ENCODE measurements at regions not wholly inside any gene's neighbourhood (a gene's known extent, or its start where the extent isn't known, plus 50 kb on each side); places are given as distances from the start of the nearest gene placed in this dataset.

- Histone ChIP-seq H4K20me1 (ENCODE audit: control insufficient read depth, extremely low read depth, insufficient read depth, low read length) (no peaks in the 10 kb centered on the region), H3K27me3 (ENCODE audit: control insufficient read depth, extremely low read depth, insufficient read depth, low read length) (no peaks in the 10 kb centered on the region), H3K4me1 (ENCODE audit: control insufficient read depth, extremely low read depth, insufficient read depth, low read length) (no peaks in the 10 kb centered on the region), H3K4me2 (ENCODE audit: control insufficient read depth, extremely low read depth, insufficient read depth, low read depth, low read length) (no peak overlapping the region), H3K79me2 (ENCODE audit: control insufficient read depth, insufficient read depth, low read length) (no peaks in the 10 kb centered on the region), H3K9me3 (ENCODE audit: control insufficient read depth, low read depth, low read length) (peaks cover 17% of the 10 kb centered on the region), H3K27ac (ENCODE audit: control insufficient read depth, insufficient read depth, low read length) (no peak overlapping the region), H3K36me3 (ENCODE audit: control insufficient read depth in 2 of 2, extremely low read depth in 1 of 2, insufficient read depth in 2 of 2, low read length in 2 of 2) (no peaks in the 10 kb centered on the region), H3K9ac (ENCODE audit: control insufficient read depth, extremely low read depth, insufficient read depth, low read length) (no peak overlapping the region), H3K4me3 (ENCODE audit: control insufficient read depth in 2 of 3, extremely low read depth in 1 of 3, insufficient read depth in 2 of 3, low read depth in 1 of 3, low read length in 3 of 3) (no peak overlapping the region), H3K9me1 (ENCODE audit: control insufficient read depth, extremely low read depth, insufficient read depth, low read length) (no peaks in the 10 kb centered on the region), H2AFZ (ENCODE audit: control insufficient read depth, low read length) (no peak overlapping the region)
- FAIRE-seq (no peak), DNase-seq (ENCODE audit: low read depth, low spot score) (no peak)
- TF ChIP-seq CTCF (optimal IDR thresholded peaks at IDR 0.05 in 1 of 3, IDR thresholded peaks at IDR 0.05 in 1 of 3, conservative IDR thresholded peaks at IDR 0.05 in 1 of 3; ENCODE audit: extremely low read depth in 1 of 3, insufficient read depth in 2 of 3, low read length in 3 of 3) = no peak
- no peak for TF ChIP-seq EZH2 (IDR thresholded peaks at IDR 0.05; ENCODE audit: low read length)
- dilution Hi-C loops (cut with MboI; ENCODE audit: extremely low pct_ligation_motif_present, low sequenced_read_pairs) = no loop called here
These were observed 448.5 kb downstream of the TCERG1L start for GRCh38 chr10:130863044-130863443.

- DNase-seq (ENCODE audit: low read depth, low spot score) (no peak), FAIRE-seq (no peak)
- Histone ChIP-seq H3K79me2 (ENCODE audit: control insufficient read depth, insufficient read depth, low read length) (no peaks in the 10 kb centered on the region), H3K4me2 (ENCODE audit: control insufficient read depth, extremely low read depth, insufficient read depth, low read depth, low read length) (no peak overlapping the region), H3K4me3 (ENCODE audit: control insufficient read depth in 2 of 3, extremely low read depth in 1 of 3, insufficient read depth in 2 of 3, low read depth in 1 of 3, low read length in 3 of 3) (no peak overlapping the region), H3K27me3 (ENCODE audit: control insufficient read depth, extremely low read depth, insufficient read depth, low read length) (no peaks in the 10 kb centered on the region), H3K9ac (ENCODE audit: control insufficient read depth, extremely low read depth, insufficient read depth, low read length) (no peak overlapping the region), H3K27ac (ENCODE audit: control insufficient read depth, insufficient read depth, low read length) (no peak overlapping the region), H4K20me1 (ENCODE audit: control insufficient read depth, extremely low read depth, insufficient read depth, low read length) (no peaks in the 10 kb centered on the region), H3K4me1 (ENCODE audit: control insufficient read depth, extremely low read depth, insufficient read depth, low read length) (no peaks in the 10 kb centered on the region), H3K9me1 (ENCODE audit: control insufficient read depth, extremely low read depth, insufficient read depth, low read length) (no peaks in the 10 kb centered on the region), H2AFZ (ENCODE audit: control insufficient read depth, low read length) (no peak overlapping the region), H3K36me3 (ENCODE audit: control insufficient read depth in 2 of 2, extremely low read depth in 1 of 2, insufficient read depth in 2 of 2, low read length in 2 of 2) (no peaks in the 10 kb centered on the region), H3K9me3 (ENCODE audit: control insufficient read depth, low read depth, low read length) (peaks cover 17% of the 10 kb centered on the region)
- dilution Hi-C loops (cut with MboI; ENCODE audit: extremely low pct_ligation_motif_present, low sequenced_read_pairs) = no loop called here
- TF ChIP-seq CTCF (optimal IDR thresholded peaks at IDR 0.05 in 1 of 3, IDR thresholded peaks at IDR 0.05 in 1 of 3, conservative IDR thresholded peaks at IDR 0.05 in 1 of 3; ENCODE audit: extremely low read depth in 1 of 3, insufficient read depth in 2 of 3, low read length in 3 of 3) (no peak), EZH2 (IDR thresholded peaks at IDR 0.05; ENCODE audit: low read length) (no peak)
These were observed 446.3 kb downstream of the TCERG1L start for GRCh38 chr10:130864961-130865818.
